ENCODE measurements at regions not wholly inside any gene's neighbourhood (a gene's known extent, or its start where the extent isn't known, plus 50 kb on each side); places are given as distances from the start of the nearest gene placed in this dataset.
A peak's percentile ranks its signal among the peaks of the same experiment; 100 is the strongest.

- Histone ChIP-seq H3K36me3 (ENCODE audit: control insufficient read depth in 2 of 3, insufficient read depth in 3 of 3, low read length in 3 of 3) (no peaks in the 10 kb centered on the region), H3K4me1 (ENCODE audit: control insufficient read depth in 2 of 3, insufficient read depth in 2 of 3, low read depth in 1 of 3, low read length in 3 of 3) (no peaks in the 10 kb centered on the region), H3K9ac (ENCODE audit: low read length in 3 of 3) (no peak overlapping the region), H3K27me3 (ENCODE audit: control insufficient read depth, insufficient read depth, low read length) (no peaks in the 10 kb centered on the region), H3K27ac (ENCODE audit: low read depth in 2 of 2, low read length in 2 of 2) (no peak overlapping the region), H3K4me3 (ENCODE audit: low read length in 3 of 3) (no peak overlapping the region), H3K9me3 (ENCODE audit: control insufficient read depth in 2 of 3, insufficient read depth in 1 of 3, low read length in 3 of 3) (no peaks in the 10 kb centered on the region)
- DNase-seq (peak in 1 of 5 donors; percentile 2), FAIRE-seq (no peak)
- no peak for TF ChIP-seq CTCF (IDR thresholded peaks at IDR 0.05; ENCODE audit: borderline replicate concordance, extremely low read depth, insufficient read depth)
- intact Hi-C loops (cut with DNase I), result no loop called here
Observed at GRCh38 chr7:96479015-96479645, 157.2 kb upstream of the SLC25A13 start.

- H3K9me3 ChIP-seq (ENCODE audit: control insufficient read depth in 2 of 3, insufficient read depth in 1 of 3, low read length in 3 of 3), result no peaks in the 10 kb centered on the region
- no peaks in the 10 kb centered on the region for H3K36me3 ChIP-seq (ENCODE audit: control insufficient read depth in 2 of 3, insufficient read depth in 3 of 3, low read length in 3 of 3)
- H3K4me1 ChIP-seq (ENCODE audit: control insufficient read depth in 2 of 3, insufficient read depth in 2 of 3, low read depth in 1 of 3, low read length in 3 of 3), result no peaks in the 10 kb centered on the region
- FAIRE-seq, result no peak
- no peaks in the 10 kb centered on the region for H3K27me3 ChIP-seq (ENCODE audit: control insufficient read depth, insufficient read depth, low read length)
- no peak for TF ChIP-seq CTCF (IDR thresholded peaks at IDR 0.05; ENCODE audit: borderline replicate concordance, extremely low read depth, insufficient read depth)
- H3K4me3 ChIP-seq (ENCODE audit: low read length in 3 of 3), result no peak overlapping the region
- no peak for DNase-seq
- H3K27ac ChIP-seq (ENCODE audit: low read depth in 2 of 2, low read length in 2 of 2), result no peak overlapping the region
- no peak overlapping the region for H3K9ac ChIP-seq (ENCODE audit: low read length in 3 of 3)
- intact Hi-C loops (cut with DNase I), result no loop called here
Observed at GRCh38 chr7:96471606-96472005, 149.7 kb upstream of the SLC25A13 start.

GRCh38 chr7:96452146-96452545 lies 130.2 kb upstream of the SLC25A13 start:
- DNase-seq (no peak), FAIRE-seq (no peak)
- Histone ChIP-seq H3K27me3 (ENCODE audit: control insufficient read depth, insufficient read depth, low read length) (no peaks in the 10 kb centered on the region), H3K4me3 (ENCODE audit: low read length in 3 of 3) (no peak overlapping the region), H3K4me1 (ENCODE audit: control insufficient read depth in 2 of 3, insufficient read depth in 2 of 3, low read depth in 1 of 3, low read length in 3 of 3) (no peaks in the 10 kb centered on the region), H3K9me3 (ENCODE audit: control insufficient read depth in 2 of 3, insufficient read depth in 1 of 3, low read length in 3 of 3) (no peaks in the 10 kb centered on the region), H3K27ac (ENCODE audit: low read depth in 2 of 2, low read length in 2 of 2) (no peak overlapping the region), H3K9ac (ENCODE audit: low read length in 3 of 3) (no peak overlapping the region), H3K36me3 (ENCODE audit: control insufficient read depth in 2 of 3, insufficient read depth in 3 of 3, low read length in 3 of 3) (no peaks in the 10 kb centered on the region)
- intact Hi-C loops (cut with DNase I), result no loop called here
- TF ChIP-seq CTCF (IDR thresholded peaks at IDR 0.05; ENCODE audit: borderline replicate concordance, extremely low read depth, insufficient read depth), result no peak

- DNase-seq, result no peak
- Histone ChIP-seq H3K27ac (ENCODE audit: low read depth in 2 of 2, low read length in 2 of 2) (no peak overlapping the region), H3K4me3 (ENCODE audit: low read length in 3 of 3) (no peak overlapping the region), H3K9ac (ENCODE audit: low read length in 3 of 3) (no peak overlapping the region), H3K27me3 (ENCODE audit: control insufficient read depth, insufficient read depth, low read length) (no peaks in the 10 kb centered on the region), H3K9me3 (ENCODE audit: control insufficient read depth in 2 of 3, insufficient read depth in 1 of 3, low read length in 3 of 3) (no peaks in the 10 kb centered on the region), H3K36me3 (ENCODE audit: control insufficient read depth in 2 of 3, insufficient read depth in 3 of 3, low read length in 3 of 3) (no peaks in the 10 kb centered on the region), H3K4me1 (ENCODE audit: control insufficient read depth in 2 of 3, insufficient read depth in 2 of 3, low read depth in 1 of 3, low read length in 3 of 3) (no peaks in the 10 kb centered on the region)
- intact Hi-C loops (cut with DNase I), result no loop called here
- no peak for TF ChIP-seq CTCF (IDR thresholded peaks at IDR 0.05; ENCODE audit: borderline replicate concordance, extremely low read depth, insufficient read depth)
- no peak for FAIRE-seq
Observed at GRCh38 chr7:96449094-96449493, 127.2 kb upstream of the SLC25A13 start.
